DND-41 (cell line): ENCODE measurements at regions not wholly inside any gene's neighbourhood (a gene's known extent, or its start where the extent isn't known, plus 50 kb on each side); places are given as distances from the start of the nearest gene placed in this dataset.

ENCODE experiments used
- EZH2 ChIP-seq: IDR thresholded peaks from 3 replicates; pipeline ENCODE4 v1.6.1; 2012; ENCODE audit warnings: borderline replicate concordance, low read depth, mild to moderate bottlenecking, moderate library complexity, low read length, inconsistent platforms; ENCODE audit not compliant: severe bottlenecking
- TF ChIP-seq, protein P1 (sequence below): IDR thresholded peaks from 2 replicates; pipeline ENCODE4 v1.5.1; 2012; ENCODE audit warnings: borderline replicate concordance, low read length, moderate library complexity, mild to moderate bottlenecking; ENCODE audit not compliant: poor library complexity, severe bottlenecking; ENCODE audit errors: extremely low read depth

DNA sequence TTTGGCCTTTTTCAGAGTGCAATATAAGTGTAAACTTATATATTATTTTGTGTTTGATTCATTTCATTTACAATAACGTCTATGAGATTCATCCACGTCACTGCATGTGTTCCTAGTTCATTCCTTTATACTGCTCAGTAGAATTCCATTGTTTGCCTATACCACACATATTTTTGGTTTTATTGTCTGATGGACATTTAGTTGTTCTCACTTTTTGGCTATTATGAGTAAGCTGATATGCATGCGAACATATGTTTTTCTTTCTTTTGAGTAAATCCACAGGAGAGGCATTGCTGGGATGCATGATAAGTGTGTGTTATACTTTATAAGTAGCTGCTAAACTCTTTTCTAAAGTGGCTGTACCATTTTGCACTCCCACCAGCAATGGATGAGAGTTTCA lies 314.8 kb upstream of the HS6ST1 start:
- TF ChIP-seq, protein P1, sequence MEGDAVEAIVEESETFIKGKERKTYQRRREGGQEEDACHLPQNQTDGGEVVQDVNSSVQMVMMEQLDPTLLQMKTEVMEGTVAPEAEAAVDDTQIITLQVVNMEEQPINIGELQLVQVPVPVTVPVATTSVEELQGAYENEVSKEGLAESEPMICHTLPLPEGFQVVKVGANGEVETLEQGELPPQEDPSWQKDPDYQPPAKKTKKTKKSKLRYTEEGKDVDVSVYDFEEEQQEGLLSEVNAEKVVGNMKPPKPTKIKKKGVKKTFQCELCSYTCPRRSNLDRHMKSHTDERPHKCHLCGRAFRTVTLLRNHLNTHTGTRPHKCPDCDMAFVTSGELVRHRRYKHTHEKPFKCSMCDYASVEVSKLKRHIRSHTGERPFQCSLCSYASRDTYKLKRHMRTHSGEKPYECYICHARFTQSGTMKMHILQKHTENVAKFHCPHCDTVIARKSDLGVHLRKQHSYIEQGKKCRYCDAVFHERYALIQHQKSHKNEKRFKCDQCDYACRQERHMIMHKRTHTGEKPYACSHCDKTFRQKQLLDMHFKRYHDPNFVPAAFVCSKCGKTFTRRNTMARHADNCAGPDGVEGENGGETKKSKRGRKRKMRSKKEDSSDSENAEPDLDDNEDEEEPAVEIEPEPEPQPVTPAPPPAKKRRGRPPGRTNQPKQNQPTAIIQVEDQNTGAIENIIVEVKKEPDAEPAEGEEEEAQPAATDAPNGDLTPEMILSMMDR = no peak
- TF ChIP-seq EZH2 = no peak
